GM19397 (cell line): ENCODE measurements at regions not wholly inside any gene's neighbourhood (a gene's known extent, or its start where the extent isn't known, plus 50 kb on each side); places are given as distances from the start of the nearest gene placed in this dataset.
"Not testable (repeated sequence)": the region's sequence is repeated elsewhere in the genome, so short reads cannot be mapped to it uniquely, and the experiment has no call there.

ENCODE experiments used
- ATAC-seq: cut with Tn5 transposase; IDR thresholded peaks from one replicate; pipeline ENCODE4 v1.9.1; 2021; ENCODE audit warnings: mild to moderate bottlenecking, moderate library complexity; ENCODE audit not compliant: unreplicated experiment

DNA sequence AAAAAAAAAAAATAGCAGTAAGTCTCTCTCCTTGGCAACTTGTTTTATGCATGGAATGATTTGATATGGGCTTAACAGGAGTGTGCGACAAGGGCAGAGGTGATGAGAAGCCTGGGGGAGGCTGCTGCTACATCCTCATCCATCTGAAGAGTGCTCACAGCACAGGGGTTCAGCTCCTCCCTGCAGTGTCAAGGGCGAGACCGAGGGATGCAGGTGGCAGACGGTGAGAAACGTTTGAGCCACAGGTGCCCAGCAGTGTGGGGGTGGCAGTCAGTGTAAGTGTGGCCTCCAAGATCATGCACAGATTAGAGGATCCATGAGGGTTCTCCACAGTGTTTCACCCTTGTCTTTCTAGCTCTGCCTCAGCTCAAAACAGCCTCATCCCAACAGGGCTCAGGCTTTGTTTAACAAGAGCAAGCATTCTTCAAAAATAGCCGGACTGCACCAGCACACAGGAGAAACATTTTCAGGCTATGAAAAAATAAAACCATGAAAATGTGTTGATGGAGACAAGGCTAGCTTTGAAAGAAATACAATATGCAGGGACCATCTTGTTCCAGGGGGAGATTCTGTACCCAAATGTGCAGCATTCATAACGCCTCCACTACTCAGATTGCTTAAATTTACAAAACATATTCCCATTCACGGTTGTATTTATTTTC, 324.5 kb upstream of the MYT1L start:
- no peak for ATAC-seq

GRCh38 chr2:2653231-2653630, 322.2 kb upstream of the MYT1L start:
- ATAC-seq: no peak

- ATAC-seq: no peak
These were observed 319.7 kb upstream of the MYT1L start for GRCh38 chr2:2650608-2651375.

- ATAC-seq: no peak
These were observed 318.3 kb upstream of the MYT1L start for GRCh38 chr2:2649109-2650072.

DNA sequence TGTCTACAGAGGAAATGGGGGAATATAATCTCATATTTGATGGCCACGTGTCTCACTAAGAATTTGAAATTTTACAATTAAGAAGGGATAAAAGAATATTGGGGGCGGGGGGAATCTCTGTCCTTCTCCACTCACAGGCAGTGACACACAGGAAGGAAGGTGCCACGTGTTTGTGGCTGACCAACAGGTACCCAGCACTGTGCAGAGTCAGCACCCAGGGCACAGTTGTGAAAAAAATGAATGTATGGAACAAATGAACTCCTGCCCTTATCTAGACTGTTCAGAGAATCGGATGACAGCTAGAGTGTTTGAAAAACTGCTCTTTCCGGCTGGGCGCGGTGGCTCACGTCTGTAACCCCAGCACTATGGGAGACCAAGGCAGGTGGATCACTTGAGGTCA, 317.0 kb upstream of the MYT1L start:
- no peak for ATAC-seq

DNA sequence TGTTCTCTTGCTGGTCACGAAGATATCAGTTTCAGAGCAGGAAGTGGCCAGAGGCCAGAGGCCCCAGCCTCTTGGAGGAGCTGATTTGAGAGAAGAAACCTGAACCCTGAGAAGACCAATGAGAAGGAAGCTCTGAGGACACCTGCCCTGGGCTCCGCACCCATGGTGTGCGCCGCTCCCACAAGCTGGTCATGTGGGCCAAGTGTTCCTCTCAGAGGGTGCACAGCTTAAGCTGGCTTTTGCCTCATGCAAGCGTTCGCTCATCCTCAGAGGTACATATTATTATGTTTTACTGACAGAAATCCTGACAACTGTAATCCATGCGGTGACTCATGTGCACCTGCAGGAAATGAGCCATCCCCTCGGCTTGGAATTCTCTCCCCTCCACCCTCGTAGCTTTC, 316.1 kb upstream of the MYT1L start:
- no peak for ATAC-seq

DNA sequence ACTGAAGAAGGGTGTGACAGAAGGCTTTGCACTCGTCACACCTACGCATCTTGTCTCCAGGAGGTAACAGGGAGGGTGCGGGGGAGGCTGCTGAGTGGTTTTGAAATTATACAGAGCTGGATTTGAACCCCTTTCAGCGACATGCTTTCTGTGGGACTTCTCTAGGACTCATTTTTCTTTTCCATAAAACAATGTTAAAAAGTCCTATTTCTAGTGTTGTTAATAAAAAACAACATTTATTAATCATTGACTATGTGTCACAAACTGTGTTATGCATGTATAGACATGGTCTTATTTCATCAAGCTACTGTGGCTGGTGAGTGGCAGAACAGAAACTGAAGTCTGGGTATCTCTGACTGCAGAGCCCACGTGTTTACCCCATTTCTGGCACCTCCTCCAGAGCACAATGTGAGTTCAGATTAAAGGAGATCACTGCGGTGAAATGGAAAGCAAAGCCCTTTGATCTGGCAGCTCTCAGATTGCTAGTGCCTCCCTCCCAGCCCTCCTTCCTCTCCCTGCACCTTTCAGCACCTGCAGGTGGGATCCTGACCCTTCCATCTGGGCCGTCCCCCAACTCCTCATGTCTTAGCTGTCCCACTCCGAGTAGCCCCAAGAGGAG, 315.5 kb upstream of the MYT1L start:
- peak; percentile 69 for ATAC-seq

DNA sequence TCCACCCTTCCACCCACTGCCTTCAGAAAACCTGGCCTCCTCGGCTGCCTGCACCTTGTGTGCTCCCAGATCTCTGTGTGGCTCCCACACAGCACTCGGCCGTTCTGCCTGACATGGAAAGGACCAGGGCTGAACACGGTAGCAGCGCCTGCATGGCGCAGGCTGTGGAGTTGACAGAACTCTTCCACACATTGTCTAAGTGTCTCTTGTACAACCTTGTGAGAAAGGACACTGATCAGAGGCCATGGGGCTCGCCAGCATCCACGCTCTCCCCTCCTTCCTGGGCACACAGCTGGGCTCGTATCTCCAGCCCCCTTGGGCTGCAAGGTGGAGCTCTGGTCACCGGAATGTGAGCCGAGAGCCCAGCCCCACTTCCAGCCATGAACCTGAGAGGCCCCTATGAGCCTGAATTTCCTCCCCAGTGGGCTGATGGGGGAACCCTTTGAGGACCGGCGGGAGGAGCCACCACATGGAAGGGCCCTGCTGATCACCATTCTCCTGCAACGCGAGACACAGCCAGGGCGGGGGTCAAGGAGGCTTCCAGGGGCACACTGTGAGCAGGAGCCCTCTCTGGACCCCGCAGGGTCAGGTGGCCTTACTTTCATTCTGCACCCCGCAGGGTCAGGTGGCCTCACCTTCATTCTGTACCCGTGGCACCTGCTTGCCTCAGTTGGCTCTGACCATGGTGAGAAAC, 314.2 kb upstream of the MYT1L start:
- no peak for ATAC-seq

DNA sequence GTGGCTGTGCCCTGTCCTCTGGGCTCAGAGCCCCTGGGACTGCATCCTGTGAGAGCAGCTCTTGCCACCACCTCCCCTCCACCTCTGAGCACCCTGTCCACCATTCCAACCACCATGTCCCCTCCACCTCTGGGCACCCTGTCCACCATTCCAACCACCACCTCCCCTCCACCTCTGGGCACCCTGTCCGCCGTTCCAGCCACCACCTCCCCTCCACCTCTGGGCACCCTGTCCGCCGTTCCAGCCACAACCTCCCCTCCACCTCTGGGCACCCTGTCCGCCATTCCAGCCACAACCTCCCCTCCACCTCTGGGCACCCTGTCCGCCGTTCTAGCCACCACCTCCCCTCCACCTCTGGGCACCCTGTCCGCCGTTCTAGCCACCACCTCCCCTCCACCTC, 313.7 kb upstream of the MYT1L start:
- not testable (repeated sequence) for ATAC-seq

- no peak for ATAC-seq
These were observed 313.0 kb upstream of the MYT1L start for GRCh38 chr2:2644040-2644439.

GRCh38 chr2:2642906-2643890, 312.1 kb upstream of the MYT1L start:
- no peak for ATAC-seq

DNA sequence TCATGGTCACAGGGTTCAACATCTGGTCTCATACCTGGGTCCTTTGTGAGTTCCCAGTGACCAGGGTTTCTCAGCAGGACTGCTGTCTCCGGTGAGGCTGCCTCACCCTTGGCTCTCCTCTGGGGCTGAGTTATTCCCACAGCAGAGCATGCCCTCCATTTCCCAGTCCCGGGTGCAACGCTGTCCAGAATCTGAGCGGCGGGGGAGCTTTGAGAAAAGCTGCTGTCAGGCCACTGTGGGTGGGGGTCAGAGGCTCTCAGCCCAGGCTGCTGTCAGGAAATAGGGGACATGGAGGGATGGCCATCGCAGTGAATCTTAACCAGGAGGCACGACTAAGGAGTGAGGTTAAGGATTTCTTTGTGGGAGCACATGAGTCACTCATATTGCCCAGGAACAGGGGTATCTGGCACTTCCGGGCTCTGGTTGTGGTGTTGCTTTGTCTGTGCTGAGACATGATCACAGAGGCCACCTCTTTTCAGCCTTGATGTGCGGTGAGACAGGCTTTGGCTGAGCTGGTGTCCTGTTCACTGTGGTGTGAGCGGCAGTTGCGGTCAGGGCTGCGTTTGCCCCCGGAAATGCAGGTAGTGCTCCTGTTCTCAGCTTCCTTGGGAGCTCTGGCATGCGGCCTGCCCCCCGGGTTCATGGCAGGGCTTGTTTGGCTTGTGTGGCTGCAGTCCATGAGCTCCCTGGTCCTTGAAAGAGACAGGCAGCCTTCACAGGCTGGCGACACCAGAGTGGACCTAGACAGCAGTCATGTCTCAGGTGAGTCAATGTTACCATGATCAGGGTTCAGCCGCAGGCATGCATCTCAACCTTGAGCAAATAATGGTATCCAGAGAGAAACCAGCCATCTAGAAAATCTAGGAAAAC, 310.7 kb upstream of the MYT1L start:
- ATAC-seq: no peak

DNA sequence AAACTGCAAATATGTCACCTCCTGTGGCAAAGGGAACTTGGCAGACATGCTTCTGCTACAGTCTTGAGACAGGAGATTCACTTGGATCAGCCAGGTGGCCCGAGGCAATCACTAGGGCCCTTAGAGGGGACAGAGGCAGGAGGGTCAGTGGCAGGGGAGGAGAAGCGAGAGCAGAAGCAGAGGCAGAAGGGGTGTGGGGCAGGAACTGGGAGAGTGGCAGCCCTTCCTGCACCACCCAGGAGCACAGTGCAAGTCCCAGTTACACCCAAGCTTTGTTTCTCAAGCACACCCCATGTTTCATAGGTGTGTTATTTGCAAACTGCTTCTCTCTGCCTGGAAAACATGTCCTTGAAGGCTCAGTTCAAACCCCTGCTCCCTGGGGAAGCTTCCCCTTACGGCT, 309.7 kb upstream of the MYT1L start:
- ATAC-seq: no peak

DNA sequence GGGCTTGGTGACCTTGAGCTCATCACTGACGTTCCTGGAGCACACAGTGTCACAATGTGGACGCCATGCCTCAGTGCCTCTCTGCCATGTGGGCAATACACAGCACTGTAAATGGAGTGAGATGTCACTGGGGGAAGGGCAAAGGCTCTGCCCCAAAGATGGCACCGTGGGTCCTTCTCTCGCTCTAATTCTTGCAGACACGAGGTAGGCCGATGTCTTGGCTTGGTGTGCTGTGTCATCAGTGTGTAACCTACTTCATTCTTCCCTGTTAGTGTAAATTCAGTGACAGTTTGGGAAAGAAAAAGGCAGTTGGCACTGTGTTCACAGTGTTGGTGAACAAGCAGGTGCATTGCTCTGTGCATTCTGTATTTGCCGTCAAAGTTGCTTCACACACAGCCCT, 309.3 kb upstream of the MYT1L start:
- no peak for ATAC-seq

- ATAC-seq: no peak
These were observed 308.4 kb upstream of the MYT1L start for GRCh38 chr2:2639251-2640139.

- no peak for ATAC-seq
These were observed 307.6 kb upstream of the MYT1L start for GRCh38 chr2:2638547-2639220.

GRCh38 chr2:2636813-2637212, 305.7 kb upstream of the MYT1L start:
- ATAC-seq: no peak
